ENCODE measurements at regions not wholly inside any gene's neighbourhood (a gene's known extent, or its start where the extent isn't known, plus 50 kb on each side); places are given as distances from the start of the nearest gene placed in this dataset.

DNA sequence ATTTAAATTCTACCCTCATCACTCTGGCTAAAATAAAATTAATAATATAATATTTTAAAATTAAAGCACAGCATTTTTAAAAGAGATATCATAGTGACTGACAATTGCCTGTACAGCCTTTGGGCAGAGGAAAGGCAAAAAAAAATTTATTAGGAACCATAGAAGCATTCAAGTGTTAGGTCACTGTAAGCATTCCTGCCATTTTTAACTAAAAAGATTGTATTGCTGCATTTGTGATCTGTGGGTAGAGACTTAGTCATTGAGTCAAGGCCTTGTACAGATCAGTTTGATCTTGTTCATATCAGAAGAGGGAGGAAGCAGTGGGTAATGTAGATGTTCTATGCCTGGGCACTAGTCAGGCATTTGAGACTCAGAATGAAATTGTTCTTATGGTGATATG is 109.9 kb downstream of the LYPLAL1 start:
- Histone ChIP-seq H3K79me2 (ENCODE audit: insufficient read depth, low read length) (no peaks in the 10 kb centered on the region), H4K20me1 (ENCODE audit: insufficient read depth, low read length, poor library complexity, severe bottlenecking) (no peaks in the 10 kb centered on the region), H3K9me3 (ENCODE audit: insufficient read depth, low read depth, low read length) (peaks cover 3% of the 10 kb centered on the region; the same call in 1 of the 2 replicates), H3K27me3 (ENCODE audit: insufficient read depth, low read length, poor library complexity, severe bottlenecking) (no peaks in the 10 kb centered on the region), H3K4me3 (ENCODE audit: low read length, poor library complexity, severe bottlenecking) (no peak overlapping the region), H3K4me1 (ENCODE audit: insufficient read depth, low read length, poor library complexity, severe bottlenecking) (no peaks in the 10 kb centered on the region), H3K36me3 (ENCODE audit: insufficient read depth, low read length) (no peaks in the 10 kb centered on the region), H3K9ac (ENCODE audit: low read depth, low read length, poor library complexity, severe bottlenecking) (no peak overlapping the region), H3K4me2 (ENCODE audit: low read depth, low read length, poor library complexity, severe bottlenecking) (no peak overlapping the region), H3K9me2 (replicated peaks; ENCODE audit: low read depth, low read length) (no peaks in the 10 kb centered on the region), H3F3A (ENCODE audit: low read depth) (no peaks in the 10 kb centered on the region), H2AFZ (ENCODE audit: low read length) (no peak overlapping the region)
- TF ChIP-seq EZH2phosphoT487 (IDR thresholded peaks at IDR 0.05; ENCODE audit: borderline replicate concordance): no peak
- TF ChIP-seq, protein P1, sequence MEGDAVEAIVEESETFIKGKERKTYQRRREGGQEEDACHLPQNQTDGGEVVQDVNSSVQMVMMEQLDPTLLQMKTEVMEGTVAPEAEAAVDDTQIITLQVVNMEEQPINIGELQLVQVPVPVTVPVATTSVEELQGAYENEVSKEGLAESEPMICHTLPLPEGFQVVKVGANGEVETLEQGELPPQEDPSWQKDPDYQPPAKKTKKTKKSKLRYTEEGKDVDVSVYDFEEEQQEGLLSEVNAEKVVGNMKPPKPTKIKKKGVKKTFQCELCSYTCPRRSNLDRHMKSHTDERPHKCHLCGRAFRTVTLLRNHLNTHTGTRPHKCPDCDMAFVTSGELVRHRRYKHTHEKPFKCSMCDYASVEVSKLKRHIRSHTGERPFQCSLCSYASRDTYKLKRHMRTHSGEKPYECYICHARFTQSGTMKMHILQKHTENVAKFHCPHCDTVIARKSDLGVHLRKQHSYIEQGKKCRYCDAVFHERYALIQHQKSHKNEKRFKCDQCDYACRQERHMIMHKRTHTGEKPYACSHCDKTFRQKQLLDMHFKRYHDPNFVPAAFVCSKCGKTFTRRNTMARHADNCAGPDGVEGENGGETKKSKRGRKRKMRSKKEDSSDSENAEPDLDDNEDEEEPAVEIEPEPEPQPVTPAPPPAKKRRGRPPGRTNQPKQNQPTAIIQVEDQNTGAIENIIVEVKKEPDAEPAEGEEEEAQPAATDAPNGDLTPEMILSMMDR (conservative IDR thresholded peaks at IDR 0.05; ENCODE audit: low read length): no peak

GRCh38 chr1:219281831-219282230 is 108.2 kb downstream of the LYPLAL1 start:
- H3K9me2 ChIP-seq (replicated peaks; ENCODE audit: low read depth, low read length): no peaks in the 10 kb centered on the region
- H3K9ac ChIP-seq (ENCODE audit: low read depth, low read length, poor library complexity, severe bottlenecking): no peak overlapping the region
- no peaks in the 10 kb centered on the region for H3K79me2 ChIP-seq (ENCODE audit: insufficient read depth, low read length)
- H3K4me1 ChIP-seq (ENCODE audit: insufficient read depth, low read length, poor library complexity, severe bottlenecking): no peaks in the 10 kb centered on the region
- no peak overlapping the region for H3K4me3 ChIP-seq (ENCODE audit: low read length, poor library complexity, severe bottlenecking)
- H3K4me2 ChIP-seq (ENCODE audit: low read depth, low read length, poor library complexity, severe bottlenecking): no peak overlapping the region
- H3K27me3 ChIP-seq (ENCODE audit: insufficient read depth, low read length, poor library complexity, severe bottlenecking): no peaks in the 10 kb centered on the region
- H4K20me1 ChIP-seq (ENCODE audit: insufficient read depth, low read length, poor library complexity, severe bottlenecking): no peaks in the 10 kb centered on the region
- H3K9me3 ChIP-seq (ENCODE audit: insufficient read depth, low read depth, low read length): peaks cover 3% of the 10 kb centered on the region; the same call in 1 of the 2 replicates
- TF ChIP-seq, protein P1 (conservative IDR thresholded peaks at IDR 0.05; ENCODE audit: low read length): no peak
- TF ChIP-seq EZH2phosphoT487 (IDR thresholded peaks at IDR 0.05; ENCODE audit: borderline replicate concordance): no peak
- H3K36me3 ChIP-seq (ENCODE audit: insufficient read depth, low read length): no peaks in the 10 kb centered on the region
- no peaks in the 10 kb centered on the region for H3F3A ChIP-seq (ENCODE audit: low read depth)
- no peak overlapping the region for H2AFZ ChIP-seq (ENCODE audit: low read length)

DNA sequence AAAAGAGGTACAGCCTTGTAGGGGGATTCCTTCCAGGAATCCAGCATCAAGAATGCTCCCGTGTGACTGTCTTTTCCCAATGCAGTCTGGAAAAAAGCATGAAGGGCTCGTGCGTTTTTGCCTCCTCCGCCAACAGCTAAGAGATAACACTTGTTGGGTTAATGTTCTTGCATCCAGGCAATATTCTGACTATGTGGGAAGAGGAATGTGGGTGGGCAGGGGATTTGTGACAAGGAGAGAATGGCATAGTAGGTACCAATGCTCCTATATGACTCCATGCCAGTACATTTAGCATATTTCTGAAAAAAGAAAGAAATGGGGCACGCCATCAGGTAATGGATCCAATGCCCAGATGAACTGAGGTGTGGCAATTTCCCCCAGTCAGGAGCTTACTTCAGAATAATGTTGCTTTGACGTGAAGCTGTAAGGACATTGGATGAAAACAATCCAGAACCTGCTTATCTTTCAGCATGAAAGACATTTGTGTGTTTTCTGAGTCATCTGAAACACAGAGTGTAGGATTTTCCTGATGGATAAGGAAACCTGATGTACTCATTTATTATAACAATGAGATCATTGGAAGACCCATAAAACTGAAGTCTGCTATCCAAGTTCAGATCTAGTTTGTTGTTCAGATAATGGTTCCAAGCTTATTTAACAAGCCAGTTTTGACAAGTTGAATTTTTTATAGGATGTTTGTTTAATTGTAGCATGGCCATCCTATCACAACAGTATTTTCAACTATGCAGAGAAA is 105.5 kb downstream of the LYPLAL1 start:
- TF ChIP-seq, protein P1 (conservative IDR thresholded peaks at IDR 0.05; ENCODE audit: low read length): no peak
- no peak for TF ChIP-seq EZH2phosphoT487 (IDR thresholded peaks at IDR 0.05; ENCODE audit: borderline replicate concordance)
- H3K4me1 ChIP-seq (ENCODE audit: insufficient read depth, low read length, poor library complexity, severe bottlenecking): no peaks in the 10 kb centered on the region
- H4K20me1 ChIP-seq (ENCODE audit: insufficient read depth, low read length, poor library complexity, severe bottlenecking): no peaks in the 10 kb centered on the region
- H3K4me2 ChIP-seq (ENCODE audit: low read depth, low read length, poor library complexity, severe bottlenecking): no peak overlapping the region
- H3K9me2 ChIP-seq (replicated peaks; ENCODE audit: low read depth, low read length): no peaks in the 10 kb centered on the region
- H3K27me3 ChIP-seq (ENCODE audit: insufficient read depth, low read length, poor library complexity, severe bottlenecking): no peaks in the 10 kb centered on the region
- no peaks in the 10 kb centered on the region for H3K9me3 ChIP-seq (ENCODE audit: insufficient read depth, low read depth, low read length)
- no peak overlapping the region for H3K9ac ChIP-seq (ENCODE audit: low read depth, low read length, poor library complexity, severe bottlenecking)
- no peaks in the 10 kb centered on the region for H3K36me3 ChIP-seq (ENCODE audit: insufficient read depth, low read length)
- H3F3A ChIP-seq (ENCODE audit: low read depth): no peaks in the 10 kb centered on the region
- H3K79me2 ChIP-seq (ENCODE audit: insufficient read depth, low read length): no peaks in the 10 kb centered on the region
- no peak overlapping the region for H3K4me3 ChIP-seq (ENCODE audit: low read length, poor library complexity, severe bottlenecking)
- no peak overlapping the region for H2AFZ ChIP-seq (ENCODE audit: low read length)
